CD4-positive, alpha-beta T cell (primary cell): ENCODE measurements at regions not wholly inside any gene's neighbourhood (a gene's known extent, or its start where the extent isn't known, plus 50 kb on each side); places are given as distances from the start of the nearest gene placed in this dataset.

Experiments used
- ATAC-seq: fragments of 200-7000 bp; cut with Tn5 transposase; one replicate; pipeline ENCODE4 v1.10.0; 2022; ENCODE audit warnings: mild to moderate bottlenecking; ENCODE audit not compliant: poor library complexity
- CTCF ChIA-PET: fragments of 350-600 bp; sonication (Branson Sonifier 250); formaldehyde crosslinking; loops from one replicate; lab custom pipeline; 2021; ENCODE audit warnings: antibody characterized with exemption, inconsistent platforms; lab: Charles Lee
- POLR2A ChIA-PET: fragments of 350-600 bp; sonication (Branson Sonifier 250); formaldehyde crosslinking; loops from one replicate; lab custom pipeline; 2021; ENCODE audit warnings: antibody characterized with exemption, inconsistent platforms; lab: Charles Lee
- DNase-seq, 14 experiments: peaks; one replicate each; pipeline ENCODE4 v3.0.0-alpha.2; 2013 to 2020; ENCODE audit warnings: mixed read lengths in 2 of 14
- H3K27ac ChIP-seq, 2 donors: one replicate each; pipeline versions ENCODE4 v1.5.1 to v1.7.0; 2013; ENCODE audit warnings: low read length in 2 of 2, low read depth in 1 of 2, mild to moderate bottlenecking in 1 of 2
- H3K27me3 ChIP-seq, 2 experiments: 1 replicate in 1 of 2; 2 replicates in 1 of 2; pipeline versions ENCODE4 v1.6.1 to v1.7.0; 2013; ENCODE audit warnings: low read length in 2 of 2, control low read depth in 1 of 2, mild to moderate bottlenecking in 1 of 2, moderate library complexity in 1 of 2; ENCODE audit not compliant: insufficient read depth in 2 of 2, control insufficient read depth in 1 of 2
- H3K36me3 ChIP-seq: one replicate; pipeline ENCODE4 v1.6.1; 2013; ENCODE audit warnings: low read length, control low read depth; ENCODE audit not compliant: insufficient read depth
- H3K4me1 ChIP-seq: one replicate; pipeline ENCODE4 v1.6.1; 2013; ENCODE audit warnings: low read length, control low read depth; ENCODE audit not compliant: insufficient read depth
- H3K4me3 ChIP-seq: one replicate; pipeline ENCODE4 v1.5.1; 2013; ENCODE audit warnings: mild to moderate bottlenecking, low read length, moderate library complexity
- H3K9me3 ChIP-seq, 2 experiments: 1 replicate in 1 of 2; 2 replicates in 1 of 2; pipeline versions ENCODE4 v1.6.1 to v1.7.0; 2013; ENCODE audit warnings: low read length in 2 of 2, mild to moderate bottlenecking in 2 of 2, control low read depth in 1 of 2, moderate library complexity in 1 of 2; ENCODE audit not compliant: control insufficient read depth in 1 of 2, insufficient read depth in 1 of 2
- H3K27ac Mint-ChIP-seq: one replicate; pipeline ENCODE4 v1.8.0; 2020; ENCODE audit warnings: mixed read lengths
- H3K27me3 Mint-ChIP-seq: one replicate; pipeline ENCODE4 v1.8.0; 2021; ENCODE audit warnings: mixed read lengths
- H3K36me3 Mint-ChIP-seq: one replicate; pipeline ENCODE4 v1.8.0; 2021; ENCODE audit warnings: low read depth, mixed read lengths
- H3K4me1 Mint-ChIP-seq: one replicate; pipeline ENCODE4 v1.8.0; 2021; ENCODE audit warnings: low read depth, mixed read lengths
- H3K4me3 Mint-ChIP-seq: one replicate; pipeline ENCODE4 v1.8.0; 2020; ENCODE audit warnings: mild to moderate bottlenecking, mixed read lengths
- H3K9me3 Mint-ChIP-seq: one replicate; pipeline ENCODE4 v1.8.0; 2020; ENCODE audit warnings: mixed read lengths
- intact Hi-C, 2 experiments: fragments of 100-400 bp; cut with DNase I in 1 of 2; cut with micrococcal nuclease in 1 of 2; formaldehyde crosslinking; loops; one replicate each; pipeline versions ENCODE4 v1.15.1 to v1.9.0; 2023 to 2025; cut with DNase I, micrococcal nuclease
- TF ChIP-seq, protein P1 (sequence below): fragments of 200-600 bp; IDR thresholded peaks from one replicate; pipeline ENCODE4 v1.8.0; 2022; ENCODE audit warnings: antibody characterized with exemption, mild to moderate bottlenecking

DNA sequence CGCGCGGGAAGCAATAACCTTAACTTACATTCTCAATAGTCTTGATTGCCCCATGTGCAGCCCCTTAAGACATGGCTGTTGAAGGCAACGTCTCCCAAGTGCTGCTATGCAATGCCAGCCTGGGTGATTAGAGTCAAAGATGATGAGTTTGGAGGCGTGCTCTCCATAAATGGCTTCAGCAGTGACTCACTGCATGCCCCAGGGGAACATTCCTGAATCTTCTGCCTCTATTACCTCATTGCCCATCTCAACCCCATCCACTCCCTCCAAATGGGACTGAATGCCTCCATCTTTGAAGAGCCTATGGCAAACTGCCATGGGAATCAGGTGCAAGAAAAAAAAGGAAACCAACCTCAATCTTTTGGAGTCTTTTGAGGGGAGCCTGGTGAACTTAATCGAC, 282.8 kb downstream of the SNX10 start:
- H3K27me3 Mint-ChIP-seq: peaks cover 15% of the 10 kb centered on the region
- ChIA-PET POLR2A (no interaction called here), CTCF (no interaction called here)
- H3K36me3 ChIP-seq: no peaks in the 10 kb centered on the region
- intact Hi-C loops: no loop called here
- no peak overlapping the region for H3K27ac ChIP-seq
- H3K9me3 Mint-ChIP-seq: no peaks in the 10 kb centered on the region
- H3K9me3 ChIP-seq: no peaks in the 10 kb centered on the region
- H3K36me3 Mint-ChIP-seq: no peaks in the 10 kb centered on the region
- no peak overlapping the region for H3K27ac Mint-ChIP-seq
- no peak overlapping the region for H3K4me3 ChIP-seq
- TF ChIP-seq, protein P1, sequence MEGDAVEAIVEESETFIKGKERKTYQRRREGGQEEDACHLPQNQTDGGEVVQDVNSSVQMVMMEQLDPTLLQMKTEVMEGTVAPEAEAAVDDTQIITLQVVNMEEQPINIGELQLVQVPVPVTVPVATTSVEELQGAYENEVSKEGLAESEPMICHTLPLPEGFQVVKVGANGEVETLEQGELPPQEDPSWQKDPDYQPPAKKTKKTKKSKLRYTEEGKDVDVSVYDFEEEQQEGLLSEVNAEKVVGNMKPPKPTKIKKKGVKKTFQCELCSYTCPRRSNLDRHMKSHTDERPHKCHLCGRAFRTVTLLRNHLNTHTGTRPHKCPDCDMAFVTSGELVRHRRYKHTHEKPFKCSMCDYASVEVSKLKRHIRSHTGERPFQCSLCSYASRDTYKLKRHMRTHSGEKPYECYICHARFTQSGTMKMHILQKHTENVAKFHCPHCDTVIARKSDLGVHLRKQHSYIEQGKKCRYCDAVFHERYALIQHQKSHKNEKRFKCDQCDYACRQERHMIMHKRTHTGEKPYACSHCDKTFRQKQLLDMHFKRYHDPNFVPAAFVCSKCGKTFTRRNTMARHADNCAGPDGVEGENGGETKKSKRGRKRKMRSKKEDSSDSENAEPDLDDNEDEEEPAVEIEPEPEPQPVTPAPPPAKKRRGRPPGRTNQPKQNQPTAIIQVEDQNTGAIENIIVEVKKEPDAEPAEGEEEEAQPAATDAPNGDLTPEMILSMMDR: no peak
- H3K4me3 Mint-ChIP-seq: no peak overlapping the region
- DNase-seq: no peak
- H3K4me1 Mint-ChIP-seq: no peaks in the 10 kb centered on the region
- H3K4me1 ChIP-seq: no peaks in the 10 kb centered on the region
- H3K27me3 ChIP-seq: peaks cover 2 to 4% of the 10 kb centered on the region in 2 experiments
- ATAC-seq: no peak

DNA sequence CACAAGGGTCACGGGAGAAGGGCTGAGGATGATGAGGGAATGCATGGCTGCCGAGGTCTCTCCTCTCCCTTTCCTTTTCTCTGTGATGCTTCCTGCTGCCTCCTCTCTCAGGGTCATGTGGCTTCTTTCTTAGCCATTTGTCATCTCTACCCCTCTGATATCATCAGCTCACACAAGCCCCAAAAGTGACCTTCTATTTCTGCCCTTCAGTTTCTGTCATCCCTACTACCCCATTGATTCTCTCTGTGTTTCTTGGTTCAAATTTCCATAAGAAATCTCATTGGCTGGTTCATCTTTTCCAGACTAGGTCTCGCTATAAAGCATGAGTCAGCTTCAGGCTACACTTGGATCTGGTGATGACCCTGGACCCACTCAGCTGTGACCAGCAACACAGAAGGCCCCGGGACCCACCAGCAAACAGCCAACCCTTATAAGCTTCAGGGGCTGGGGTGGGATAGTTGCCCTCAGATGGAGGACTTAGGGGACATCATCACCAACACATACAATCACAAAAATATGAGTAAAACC, 284.3 kb downstream of the SKAP2 start:
- ATAC-seq: no peak
- POLR2A ChIA-PET: no interaction called here
- DNase-seq: no peak
- H3K4me1 ChIP-seq: no peaks in the 10 kb centered on the region
- intact Hi-C loops: no loop called here
- Mint-ChIP-seq H3K36me3 (no peaks in the 10 kb centered on the region), H3K4me3 (no peak overlapping the region), H3K27ac (no peak overlapping the region), H3K9me3 (no peaks in the 10 kb centered on the region), H3K27me3 (peaks cover 35% of the 10 kb centered on the region), H3K4me1 (no peaks in the 10 kb centered on the region)
- peaks cover 0 to 5% of the 10 kb centered on the region in 2 experiments for H3K27me3 ChIP-seq
- TF ChIP-seq, protein P1: no peak
- H3K27ac ChIP-seq: no peak overlapping the region
- CTCF ChIA-PET: no interaction called here
- H3K4me3 ChIP-seq: no peak overlapping the region
- H3K36me3 ChIP-seq: no peaks in the 10 kb centered on the region
- no peaks in the 10 kb centered on the region for H3K9me3 ChIP-seq

DNA sequence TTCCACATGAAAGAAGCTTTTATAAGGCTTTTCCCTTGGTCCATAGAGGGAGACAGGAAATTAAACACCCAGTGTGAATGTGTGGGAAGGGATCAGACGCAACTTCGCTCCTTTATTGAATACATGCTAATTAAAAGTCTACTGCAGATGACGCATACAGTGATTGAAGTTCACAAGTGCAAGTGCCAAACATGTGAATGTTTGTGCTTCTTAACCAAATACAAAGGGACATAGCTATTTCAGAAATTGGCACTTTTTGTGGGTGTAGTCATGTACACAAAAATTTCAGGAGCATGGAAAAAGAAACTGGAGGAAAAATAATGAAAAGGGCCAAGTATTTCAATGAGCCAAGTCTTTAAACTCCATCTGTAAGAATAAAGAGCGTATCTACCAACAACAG, 283.7 kb downstream of the SKAP2 start:
- ChIA-PET CTCF (no interaction called here), POLR2A (no interaction called here)
- TF ChIP-seq, protein P1: no peak
- ATAC-seq: no peak
- Mint-ChIP-seq H3K4me1 (no peaks in the 10 kb centered on the region), H3K27me3 (peaks cover 35% of the 10 kb centered on the region), H3K9me3 (no peaks in the 10 kb centered on the region), H3K4me3 (no peak overlapping the region), H3K27ac (no peak overlapping the region), H3K36me3 (no peaks in the 10 kb centered on the region)
- peaks cover 0 to 5% of the 10 kb centered on the region in 2 experiments for H3K27me3 ChIP-seq
- no peak overlapping the region for H3K4me3 ChIP-seq
- no peak overlapping the region for H3K27ac ChIP-seq
- no peaks in the 10 kb centered on the region for H3K9me3 ChIP-seq
- intact Hi-C loops: no loop called here
- no peaks in the 10 kb centered on the region for H3K4me1 ChIP-seq
- no peak for DNase-seq
- no peaks in the 10 kb centered on the region for H3K36me3 ChIP-seq
